Panc1 (cell line): ENCODE measurements at regions not wholly inside any gene's neighbourhood (a gene's known extent, or its start where the extent isn't known, plus 50 kb on each side); places are given as distances from the start of the nearest gene placed in this dataset.

Source experiments
- ATAC-seq: fragments of 200-7000 bp; cut with Tn5 transposase; 2 replicates; pipeline ENCODE4 v1.9.1; 2020; ENCODE audit warnings: mild to moderate bottlenecking, moderate library complexity
- BruUV-seq: library from RNA; stranded (reverse); fragments of 400-500 nt; replicated peaks from 2 replicates; lab custom pipeline; 2021; lab: Mats Ljungman, UMichigan
- CTCF ChIA-PET: fragments of 300-600 bp; sonication (Branson Sonifier 250); formaldehyde crosslinking; loops from one replicate; lab custom pipeline; 2022; ENCODE audit warnings: antibody characterized with exemption; lab: Charles Lee
- POLR2A ChIA-PET: fragments of 300-600 bp; sonication (Branson Sonifier 250); formaldehyde crosslinking; loops from one replicate; lab custom pipeline; 2022; ENCODE audit warnings: antibody characterized with exemption; lab: Charles Lee
- DNase-seq: peaks from one replicate; pipeline ENCODE4 v3.0.0-alpha.2; 2010; ENCODE audit warnings: low read depth, low spot score
- H3K27ac ChIP-seq: 2 replicates; pipeline ENCODE4 v1.5.1; 2011; ENCODE audit warnings: mild to moderate bottlenecking, low read length, inconsistent platforms
- H3K27me3 ChIP-seq: fragments of 200-500 bp; sonication (Bioruptor generic); 2 replicates; pipeline ENCODE4 v1.6.0; 2014; ENCODE audit warnings: low read length, inconsistent platforms; ENCODE audit not compliant: control insufficient read depth, insufficient read depth
- H3K36me3 ChIP-seq: fragments of 200-500 bp; sonication (Bioruptor generic); 2 replicates; pipeline ENCODE4 v1.5.1; 2014; ENCODE audit warnings: inconsistent platforms, mild to moderate bottlenecking, low read length, moderate library complexity; ENCODE audit not compliant: control insufficient read depth, insufficient read depth
- H3K4me1 ChIP-seq: 2 replicates; pipeline ENCODE4 v1.5.1; 2011; ENCODE audit warnings: inconsistent platforms, mild to moderate bottlenecking, low read length, moderate library complexity; ENCODE audit not compliant: control insufficient read depth, insufficient read depth
- H3K4me3 ChIP-seq, 2 experiments: 2 replicates each; pipeline ENCODE4 v1.5.1; 2011 to 2012; ENCODE audit warnings: low read depth in 2 of 2, low read length in 2 of 2, mild to moderate bottlenecking in 2 of 2, inconsistent platforms in 1 of 2, moderate library complexity in 1 of 2
- H3K9me3 ChIP-seq: fragments of 200-500 bp; sonication (Bioruptor generic); 2 replicates; pipeline ENCODE4 v1.5.1; 2014; ENCODE audit warnings: low read depth, mild to moderate bottlenecking, inconsistent platforms, low read length, moderate library complexity; ENCODE audit not compliant: control insufficient read depth, insufficient read depth
- CTCF ChIP-seq: fragments of 450-650 bp; IDR thresholded peaks from 2 replicates; pipeline ENCODE4 v1.5.1; 2017; ENCODE audit warnings: mild to moderate bottlenecking
- POLR2AphosphoS5 ChIP-seq: IDR thresholded peaks from 2 replicates; pipeline ENCODE4 v1.6.1; 2012; ENCODE audit warnings: mild to moderate bottlenecking, low read depth, low read length, moderate library complexity
- REST ChIP-seq, 2 experiments: IDR thresholded peaks; 2 replicates each; pipeline ENCODE4 v1.6.1; 2011 to 2012; ENCODE audit warnings: low read depth in 2 of 2, control low read depth in 1 of 2, low read length in 1 of 2, mild to moderate bottlenecking in 1 of 2, moderate library complexity in 1 of 2; ENCODE audit not compliant: insufficient read depth in 1 of 2
- SIN3A ChIP-seq: IDR thresholded peaks from 2 replicates; pipeline ENCODE4 v1.6.1; 2012; ENCODE audit warnings: low read depth, mild to moderate bottlenecking, low read length, moderate library complexity, borderline replicate concordance; ENCODE audit not compliant: insufficient read depth
- TCF7L2 ChIP-seq: IDR thresholded peaks from 2 replicates; pipeline ENCODE4 v1.6.1; 2011; ENCODE audit warnings: mild to moderate bottlenecking, low read depth, low read length, inconsistent platforms
- in situ Hi-C: cut with HindIII; loops from 2 replicates; pipeline ENCODE4 v1.10.0; 2016; ENCODE audit warnings: low sequenced_read_pairs, low pct_unique_long_range_greater_than_20kb
- intact Hi-C: fragments of 100-400 bp; cut with micrococcal nuclease; formaldehyde crosslinking; loops from one replicate; pipeline ENCODE4 v1.10.0; 2022; ENCODE audit not compliant: unreplicated experiment

GRCh38 chrX:113059714-113060113, 219.1 kb upstream of the AMOT start:
- ChIA-PET CTCF (no interaction called here), POLR2A (no interaction called here)
- intact Hi-C loops = no loop called here
- Histone ChIP-seq H3K27me3 (no peaks in the 10 kb centered on the region), H3K36me3 (no peaks in the 10 kb centered on the region), H3K4me1 (no peaks in the 10 kb centered on the region), H3K9me3 (no peaks in the 10 kb centered on the region), H3K27ac (no peak overlapping the region), H3K4me3 (no peak overlapping the region)
- in situ Hi-C loops = no loop called here
- no peak for ATAC-seq
- no TSS peak for BruUV-seq
- TF ChIP-seq CTCF = no peak
- TF ChIP-seq POLR2AphosphoS5 = no peak
- no peak for TF ChIP-seq TCF7L2
- TF ChIP-seq REST (IDR thresholded peaks at IDR 0.05; ENCODE audit: insufficient read depth in 1 of 2, low read depth in 2 of 2, low read length in 1 of 2) = no peak
- TF ChIP-seq SIN3A = no peak
- no peak for DNase-seq

GRCh38 chrX:113058634-113059033, 218.0 kb upstream of the AMOT start:
- BruUV-seq = no TSS peak
- Histone ChIP-seq H3K9me3 (no peaks in the 10 kb centered on the region), H3K4me3 (no peak overlapping the region), H3K27ac (no peak overlapping the region), H3K36me3 (no peaks in the 10 kb centered on the region), H3K27me3 (no peaks in the 10 kb centered on the region), H3K4me1 (no peaks in the 10 kb centered on the region)
- POLR2A ChIA-PET = no interaction called here
- in situ Hi-C loops = no loop called here
- TF ChIP-seq POLR2AphosphoS5 = no peak
- no peak for TF ChIP-seq REST (IDR thresholded peaks at IDR 0.05; ENCODE audit: insufficient read depth in 1 of 2, low read depth in 2 of 2, low read length in 1 of 2)
- no peak for TF ChIP-seq TCF7L2
- TF ChIP-seq SIN3A = no peak
- no peak for TF ChIP-seq CTCF
- CTCF ChIA-PET = no interaction called here
- no peak; the same call in 1 of the 2 replicates for ATAC-seq
- intact Hi-C loops = no loop called here
- no peak for DNase-seq
